Gastroesophageal sphincter (tissue), 4 donors: ENCODE measurements at regions not wholly inside any gene's neighbourhood (a gene's known extent, or its start where the extent isn't known, plus 50 kb on each side); places are given as distances from the start of the nearest gene placed in this dataset.
"Not testable (repeated sequence)": the region's sequence is repeated elsewhere in the genome, so short reads cannot be mapped to it uniquely, and the experiment has no call there.

Experiments used
- ATAC-seq: fragments of 150-250 bp; one replicate; pipeline ENCODE4 v1.9.1; 2016; ENCODE audit warnings: mild to moderate bottlenecking, moderate library complexity
- H3K27ac ChIP-seq, 4 donors: fragments of 200-600 bp; sonication (generic) in 3 of 4; 1 replicate in 3 of 4; 2 replicates in 1 of 4; pipeline ENCODE4 v1.5.1; 2016 to 2019
- H3K27me3 ChIP-seq: fragments of 200-600 bp; sonication (generic); one replicate; pipeline ENCODE4 v1.5.1; 2019
- H3K36me3 ChIP-seq, 2 donors: fragments of 200-600 bp; sonication (generic); one replicate each; pipeline ENCODE4 v1.5.1; 2019; ENCODE audit warnings: control low read depth in 1 of 2
- H3K4me1 ChIP-seq, 3 donors: fragments of 200-600 bp; sonication (generic); 1 replicate in 2 of 3; 2 replicates in 1 of 3; pipeline ENCODE4 v1.5.1; 2016 to 2019; ENCODE audit warnings: control low read depth in 2 of 3
- H3K4me3 ChIP-seq, 2 donors: fragments of 200-600 bp; sonication (generic); one replicate each; pipeline ENCODE4 v1.5.1; 2019; ENCODE audit warnings: mild to moderate bottlenecking in 1 of 2, moderate library complexity in 1 of 2
- H3K9me3 ChIP-seq, 3 donors: fragments of 200-600 bp; sonication (generic); one replicate each; pipeline ENCODE4 v1.5.1; 2017 to 2019; ENCODE audit warnings: control low read depth in 2 of 3
- CTCF ChIP-seq, 4 experiments: fragments of 200-600 bp in 2 of 4; fragments of 450-650 bp in 2 of 4; sonication (generic) in 1 of 4; IDR thresholded peaks; one replicate each; pipeline ENCODE4 v1.5.1; 2017 to 2019; ENCODE audit warnings: antibody characterized with exemption in 4 of 4, mild to moderate bottlenecking in 2 of 4, moderate library complexity in 2 of 4
- EP300 ChIP-seq: sonication (generic); formaldehyde crosslinking; IDR thresholded peaks from one replicate; pipeline ENCODE4 v1.6.1; 2017; ENCODE audit warnings: antibody characterized with exemption, mild to moderate bottlenecking
- POLR2A ChIP-seq, 2 donors: fragments of 450-650 bp; IDR thresholded peaks; one replicate each; pipeline ENCODE4 v1.6.1; 2017; ENCODE audit warnings: antibody characterized with exemption in 2 of 2, mild to moderate bottlenecking in 2 of 2, moderate library complexity in 1 of 2
- POLR2AphosphoS5 ChIP-seq: sonication (generic); formaldehyde crosslinking; IDR thresholded peaks from one replicate; pipeline ENCODE4 v1.6.1; 2017; ENCODE audit warnings: antibody characterized with exemption
- WGBS, 2 donors: methylation state at CpG; one replicate each; pipeline ENCODE4 v1.1.5; 2018; ENCODE audit warnings: low coverage in 1 of 2; 5-methylcytosine and 5-hydroxymethylcytosine counted together

DNA sequence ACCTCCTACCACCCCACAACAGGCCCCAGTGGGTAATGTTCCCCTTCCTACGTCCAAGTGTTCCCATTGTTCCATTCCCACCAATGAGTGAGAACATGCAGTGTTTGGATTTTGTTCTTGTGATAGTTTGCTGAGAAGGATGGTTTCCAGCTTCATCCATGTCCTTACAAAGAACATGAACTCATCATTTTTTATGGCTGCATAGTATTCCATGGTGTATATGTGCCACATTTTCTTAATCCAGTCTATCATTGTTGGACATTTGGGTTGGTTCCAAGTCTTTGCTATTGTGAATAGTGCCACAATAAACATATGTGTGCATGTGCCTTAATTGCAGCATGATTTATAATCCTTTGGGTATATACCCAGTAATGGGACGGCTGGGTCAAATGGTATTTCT, 81.6 kb downstream of the P2RY10 start:
- not testable (repeated sequence) for ATAC-seq, H3K4me1 ChIP-seq, H3K27ac ChIP-seq, H3K4me3 ChIP-seq, H3K27me3 ChIP-seq, H3K36me3 ChIP-seq, H3K9me3 ChIP-seq
- 100% methylated on average over 1 of the region's 2 CpGs for WGBS, 2 donors

GRCh38 chrX:79035421-79035820, 90.2 kb downstream of the P2RY10 start:
- no peak overlapping the region for H3K4me3 ChIP-seq
- ATAC-seq: no peak

GRCh38 chrX:79036157-79036880, 91.1 kb downstream of the P2RY10 start:
- H3K27me3 ChIP-seq: no peaks in the 10 kb centered on the region
- WGBS, 2 donors: 17 to 50% methylated on average over 2 to 3 of the region's 4 CpGs
- no peak for ATAC-seq
- no peak overlapping the region for H3K27ac ChIP-seq
- no peak overlapping the region for H3K4me3 ChIP-seq
- no peak for TF ChIP-seq POLR2A (IDR thresholded peaks at IDR 0.05)
- TF ChIP-seq CTCF (IDR thresholded peaks at IDR 0.05): no peak
- TF ChIP-seq EP300: no peak
- no peak for TF ChIP-seq POLR2AphosphoS5
- no peaks in the 10 kb centered on the region for H3K4me1 ChIP-seq
- no peaks in the 10 kb centered on the region for H3K9me3 ChIP-seq
- H3K36me3 ChIP-seq: no peaks in the 10 kb centered on the region

More at GRCh38 chrX:79035421-79035820, 90.2 kb downstream of the P2RY10 start:
- WGBS, 2 donors: 8 to 29% methylated on average over 1 of the region's 1 CpG
- TF ChIP-seq CTCF (IDR thresholded peaks at IDR 0.05): no peak
- TF ChIP-seq POLR2AphosphoS5: no peak
- TF ChIP-seq POLR2A (IDR thresholded peaks at IDR 0.05): no peak
- TF ChIP-seq EP300: no peak
- Histone ChIP-seq H3K4me1 (no peaks in the 10 kb centered on the region), H3K27ac (no peak overlapping the region), H3K36me3 (no peaks in the 10 kb centered on the region), H3K27me3 (no peaks in the 10 kb centered on the region), H3K9me3 (no peaks in the 10 kb centered on the region)

DNA sequence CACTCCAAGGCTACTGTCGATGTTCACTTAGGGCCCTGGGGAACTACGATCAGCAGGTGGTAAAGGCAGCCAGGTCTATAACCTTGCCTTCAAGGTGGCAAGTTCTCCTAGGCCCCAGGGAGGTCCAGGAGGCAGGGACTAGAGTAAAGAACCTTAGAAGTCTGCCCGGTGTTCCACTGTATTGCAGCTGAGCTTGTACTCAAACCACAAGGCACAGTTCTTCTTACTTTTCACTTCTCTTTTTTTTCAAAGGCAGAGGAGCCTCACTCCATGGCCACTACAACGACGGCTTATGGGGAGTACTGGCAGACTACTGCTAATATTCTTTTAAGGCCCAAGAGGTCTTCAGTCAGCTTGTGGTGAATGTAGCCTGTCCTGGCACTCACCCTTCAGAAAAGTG, 78.8 kb upstream of the GPR174 start:
- no peak for ATAC-seq
- no peak for TF ChIP-seq EP300
- TF ChIP-seq CTCF (IDR thresholded peaks at IDR 0.05): no peak
- TF ChIP-seq POLR2AphosphoS5: no peak
- TF ChIP-seq POLR2A (IDR thresholded peaks at IDR 0.05): no peak
- H3K27ac ChIP-seq: no peak overlapping the region
- no peaks in the 10 kb centered on the region for H3K4me1 ChIP-seq
- 60 to 73% methylated on average over 1 to 3 of the region's 5 CpGs for WGBS, 2 donors
- no peaks in the 10 kb centered on the region for H3K27me3 ChIP-seq
- no peaks in the 10 kb centered on the region for H3K36me3 ChIP-seq
- H3K9me3 ChIP-seq: no peaks in the 10 kb centered on the region
- H3K4me3 ChIP-seq: no peak overlapping the region

- no peak for ATAC-seq
- no peaks in the 10 kb centered on the region for H3K36me3 ChIP-seq
- H3K4me3 ChIP-seq: no peak overlapping the region
- no peak overlapping the region for H3K27ac ChIP-seq
- TF ChIP-seq CTCF (IDR thresholded peaks at IDR 0.05) (no peak), EP300 (no peak), POLR2AphosphoS5 (no peak), POLR2A (IDR thresholded peaks at IDR 0.05) (no peak)
- H3K9me3 ChIP-seq: no peaks in the 10 kb centered on the region
- 60 to 73% methylated on average over 4 to 5 of the region's 6 CpGs for WGBS, 2 donors
- H3K27me3 ChIP-seq: no peaks in the 10 kb centered on the region
- H3K4me1 ChIP-seq: no peaks in the 10 kb centered on the region
These were observed 66.4 kb upstream of the GPR174 start for GRCh38 chrX:79078114-79078513.
